ENCODE measurements at regions not wholly inside any gene's neighbourhood (a gene's known extent, or its start where the extent isn't known, plus 50 kb on each side); places are given as distances from the start of the nearest gene placed in this dataset.

GRCh38 chrX:80335062-80335830 is 85.0 kb upstream of the TENT5D start:
- Histone ChIP-seq H3K27ac (no peak overlapping the region), H3K4me3 (peak overlapping the region; percentile 9 to 26), H3K4me1 (no peaks in the 10 kb centered on the region), H3K9me3 (no peaks in the 10 kb centered on the region), H3K36me3 (no peaks in the 10 kb centered on the region), H3K27me3 (no peaks in the 10 kb centered on the region)
- intact Hi-C loops (cut with DNase I): no loop called here
- peak in 1 of 2 donors; percentile 65 for DNase-seq (ENCODE audit: low spot score in 2 of 2)
- TF ChIP-seq, protein P1, sequence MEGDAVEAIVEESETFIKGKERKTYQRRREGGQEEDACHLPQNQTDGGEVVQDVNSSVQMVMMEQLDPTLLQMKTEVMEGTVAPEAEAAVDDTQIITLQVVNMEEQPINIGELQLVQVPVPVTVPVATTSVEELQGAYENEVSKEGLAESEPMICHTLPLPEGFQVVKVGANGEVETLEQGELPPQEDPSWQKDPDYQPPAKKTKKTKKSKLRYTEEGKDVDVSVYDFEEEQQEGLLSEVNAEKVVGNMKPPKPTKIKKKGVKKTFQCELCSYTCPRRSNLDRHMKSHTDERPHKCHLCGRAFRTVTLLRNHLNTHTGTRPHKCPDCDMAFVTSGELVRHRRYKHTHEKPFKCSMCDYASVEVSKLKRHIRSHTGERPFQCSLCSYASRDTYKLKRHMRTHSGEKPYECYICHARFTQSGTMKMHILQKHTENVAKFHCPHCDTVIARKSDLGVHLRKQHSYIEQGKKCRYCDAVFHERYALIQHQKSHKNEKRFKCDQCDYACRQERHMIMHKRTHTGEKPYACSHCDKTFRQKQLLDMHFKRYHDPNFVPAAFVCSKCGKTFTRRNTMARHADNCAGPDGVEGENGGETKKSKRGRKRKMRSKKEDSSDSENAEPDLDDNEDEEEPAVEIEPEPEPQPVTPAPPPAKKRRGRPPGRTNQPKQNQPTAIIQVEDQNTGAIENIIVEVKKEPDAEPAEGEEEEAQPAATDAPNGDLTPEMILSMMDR (IDR thresholded peaks at IDR 0.05): no peak

GRCh38 chrX:80354966-80355465 is 65.2 kb upstream of the TENT5D start:
- TF ChIP-seq, protein P1 (IDR thresholded peaks at IDR 0.05): no peak
- H3K27ac ChIP-seq: no peak overlapping the region

More at GRCh38 chrX:80354966-80355465, 65.2 kb upstream of the TENT5D start:
- Histone ChIP-seq H3K27me3 (no peaks in the 10 kb centered on the region), H3K4me1 (no peaks in the 10 kb centered on the region), H3K9me3 (no peaks in the 10 kb centered on the region), H3K36me3 (no peaks in the 10 kb centered on the region), H3K4me3 (no peak overlapping the region)
- no peak for DNase-seq (ENCODE audit: low spot score in 2 of 2)
- intact Hi-C loops (cut with DNase I): no loop called here

Data from ascending aorta (tissue), 2 donors.